Activated CD4-positive, alpha-beta T cell treated with anti-CD3 and anti-CD28 coated beads, Interleukin-2, amount 10 ng/mL, durations not matched to agents 7 days and 5 days (primary cell): ENCODE measurements at regions not wholly inside any gene's neighbourhood (a gene's known extent, or its start where the extent isn't known, plus 50 kb on each side); places are given as distances from the start of the nearest gene placed in this dataset.

Experiments
- CTCF ChIA-PET: fragments of 350-600 bp; sonication (Branson Sonifier 250); formaldehyde crosslinking; loops from one replicate; lab custom pipeline; 2021; ENCODE audit warnings: antibody characterized with exemption; lab: Charles Lee
- POLR2A ChIA-PET: fragments of 350-600 bp; sonication (Branson Sonifier 250); formaldehyde crosslinking; loops from one replicate; lab custom pipeline; 2021; ENCODE audit warnings: antibody characterized with exemption; lab: Charles Lee
- DNase-seq: peaks from one replicate; pipeline ENCODE4 v3.0.0-alpha.2; 2020
- H3K27ac Mint-ChIP-seq: one replicate; pipeline ENCODE4 v1.8.0; 2021; ENCODE audit warnings: mild to moderate bottlenecking, moderate library complexity, mixed read lengths
- H3K27me3 Mint-ChIP-seq: one replicate; pipeline ENCODE4 v1.8.0; 2021; ENCODE audit warnings: mixed read lengths
- H3K36me3 Mint-ChIP-seq: one replicate; pipeline ENCODE4 v1.8.0; 2021; ENCODE audit warnings: low read depth, mixed read lengths
- H3K4me1 Mint-ChIP-seq: one replicate; pipeline ENCODE4 v1.8.0; 2021; ENCODE audit warnings: mixed read lengths
- H3K4me3 Mint-ChIP-seq: one replicate; pipeline ENCODE4 v1.8.0; 2021; ENCODE audit warnings: mild to moderate bottlenecking, moderate library complexity, mixed read lengths
- H3K9me3 Mint-ChIP-seq: one replicate; pipeline ENCODE4 v1.8.0; 2021; ENCODE audit warnings: mixed read lengths

DNA sequence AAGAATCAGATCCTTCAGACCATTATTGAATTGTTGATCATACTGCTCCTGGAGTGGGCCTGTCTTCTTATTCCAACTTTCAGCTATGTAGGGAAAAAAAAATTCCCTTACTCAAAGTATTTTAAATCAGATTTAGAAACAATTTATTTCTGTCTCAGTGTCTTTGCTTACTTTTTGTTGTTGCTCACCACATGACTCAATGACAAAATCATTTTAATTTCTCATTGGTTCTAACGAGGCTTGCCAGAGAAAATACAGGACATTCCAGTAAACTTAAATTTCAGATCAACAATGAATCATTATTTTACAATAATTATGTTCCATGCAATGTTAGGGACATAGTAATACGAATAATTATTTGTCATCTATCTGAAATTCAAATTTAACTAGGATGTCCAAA, 748.5 kb upstream of the CBLB start:
- Mint-ChIP-seq H3K4me1 (no peaks in the 10 kb centered on the region), H3K27me3 (no peaks in the 10 kb centered on the region), H3K36me3 (peaks cover 2% of the 10 kb centered on the region), H3K9me3 (peaks cover 13% of the 10 kb centered on the region), H3K27ac (no peak overlapping the region), H3K4me3 (no peak overlapping the region)
- POLR2A ChIA-PET = no interaction called here
- no peak for DNase-seq
- CTCF ChIA-PET = no interaction called here

DNA sequence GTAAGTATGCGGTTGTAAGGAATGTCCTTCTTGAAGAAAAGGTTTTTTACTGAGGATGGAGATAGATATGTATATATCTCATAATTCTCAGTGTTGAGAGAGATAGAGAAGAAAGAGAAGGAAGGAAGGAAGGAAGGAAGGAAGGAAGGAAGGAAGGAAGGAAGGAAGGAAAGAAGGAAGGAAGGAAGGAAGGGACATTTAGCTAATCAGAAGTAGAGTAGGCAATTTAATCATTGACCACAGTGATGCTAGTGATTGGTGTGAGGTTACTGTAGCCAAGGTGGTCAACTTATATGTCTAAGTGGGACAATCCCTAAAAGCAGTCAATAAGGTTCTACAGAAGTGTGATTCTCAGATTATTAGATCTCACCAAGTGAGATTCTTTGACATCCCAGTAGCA, 751.8 kb upstream of the CBLB start:
- ChIA-PET CTCF (no interaction called here), POLR2A (no interaction called here)
- no peak for DNase-seq
- peaks cover 9% of the 10 kb centered on the region for H3K9me3 Mint-ChIP-seq
- no peak overlapping the region for H3K27ac Mint-ChIP-seq
- H3K36me3 Mint-ChIP-seq = no peaks in the 10 kb centered on the region
- H3K4me1 Mint-ChIP-seq = no peaks in the 10 kb centered on the region
- H3K4me3 Mint-ChIP-seq = no peak overlapping the region
- no peaks in the 10 kb centered on the region for H3K27me3 Mint-ChIP-seq

DNA sequence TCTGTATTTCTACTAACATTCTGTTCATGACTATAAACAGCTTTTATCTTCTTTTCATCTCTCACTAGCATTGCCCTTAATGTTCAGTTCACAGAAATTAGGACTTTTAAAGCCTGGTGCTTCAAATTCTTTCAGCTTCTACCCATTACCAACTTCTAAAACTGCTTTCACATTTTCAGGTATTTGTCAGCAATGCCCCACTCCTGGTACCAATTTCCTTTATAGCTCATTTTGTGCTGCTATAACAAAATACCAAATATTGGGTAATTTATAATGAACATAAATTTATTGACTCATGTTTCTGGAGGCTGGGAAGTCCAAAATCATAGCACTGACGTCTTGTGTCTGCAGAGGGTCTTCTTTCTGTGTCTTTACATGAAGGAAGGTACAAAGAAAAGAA, 753.1 kb upstream of the CCDC54 start:
- Mint-ChIP-seq H3K36me3 (no peaks in the 10 kb centered on the region), H3K4me3 (no peak overlapping the region), H3K27ac (no peak overlapping the region), H3K27me3 (no peaks in the 10 kb centered on the region), H3K4me1 (no peaks in the 10 kb centered on the region), H3K9me3 (peaks cover 9% of the 10 kb centered on the region)
- CTCF ChIA-PET = no interaction called here
- POLR2A ChIA-PET = no interaction called here
- DNase-seq = no peak

DNA sequence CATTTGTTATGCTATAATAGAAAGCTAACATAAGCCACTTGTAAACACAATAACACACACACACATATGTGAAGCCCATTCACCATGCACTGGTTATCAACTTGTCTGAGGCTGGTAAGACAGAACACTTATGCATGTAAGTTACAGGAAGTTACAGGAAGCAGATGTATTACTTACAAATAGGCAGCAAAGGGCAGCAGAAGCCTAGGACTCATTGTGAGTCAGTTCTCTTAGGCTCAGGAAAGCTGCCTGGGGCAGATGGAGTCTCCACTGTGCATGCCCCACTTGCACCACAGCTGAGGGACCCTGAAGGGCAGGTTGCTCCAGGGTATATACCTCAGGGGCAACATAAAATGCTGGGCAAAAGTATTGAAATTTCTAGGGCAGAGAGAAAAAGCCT, 748.8 kb upstream of the CCDC54 start:
- Mint-ChIP-seq H3K36me3 (no peaks in the 10 kb centered on the region), H3K27me3 (no peaks in the 10 kb centered on the region), H3K4me1 (no peaks in the 10 kb centered on the region), H3K9me3 (peaks cover 6% of the 10 kb centered on the region), H3K4me3 (no peak overlapping the region), H3K27ac (no peak overlapping the region)
- ChIA-PET POLR2A (no interaction called here), CTCF (no interaction called here)
- DNase-seq = no peak

DNA sequence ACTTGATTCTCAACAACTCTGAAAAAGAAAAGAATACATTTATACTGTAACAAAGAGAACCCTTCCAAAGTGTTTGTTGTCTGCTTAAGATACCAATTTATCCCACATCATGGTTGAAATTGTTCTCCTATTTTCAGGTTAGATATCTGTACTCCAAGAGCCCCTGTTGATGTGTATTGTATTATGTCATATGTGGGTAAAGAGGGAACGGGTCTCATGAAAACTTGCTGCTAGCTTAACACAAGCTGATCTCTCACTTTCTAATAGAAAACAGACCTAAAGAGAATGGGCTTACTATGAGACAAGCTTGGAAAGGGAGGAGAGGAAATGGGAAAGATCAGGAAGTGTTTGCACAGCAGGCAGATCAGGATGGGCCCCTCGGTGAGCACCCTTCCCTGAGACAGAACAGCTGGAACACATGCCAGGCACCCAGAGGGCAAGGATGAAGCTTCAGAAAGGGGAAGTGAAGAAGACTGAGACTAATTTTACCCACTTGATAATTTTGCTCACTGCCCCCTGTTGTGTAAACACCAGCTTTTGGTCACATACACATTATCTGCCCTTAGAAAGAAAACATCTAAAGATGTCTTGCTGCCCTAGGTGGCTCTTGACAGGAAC, 747.9 kb upstream of the CCDC54 start:
- Mint-ChIP-seq H3K27ac (no peak overlapping the region), H3K9me3 (peaks cover 6% of the 10 kb centered on the region), H3K36me3 (no peaks in the 10 kb centered on the region), H3K4me1 (no peaks in the 10 kb centered on the region), H3K27me3 (no peaks in the 10 kb centered on the region), H3K4me3 (no peak overlapping the region)
- CTCF ChIA-PET = no interaction called here
- POLR2A ChIA-PET = no interaction called here
- no peak for DNase-seq

DNA sequence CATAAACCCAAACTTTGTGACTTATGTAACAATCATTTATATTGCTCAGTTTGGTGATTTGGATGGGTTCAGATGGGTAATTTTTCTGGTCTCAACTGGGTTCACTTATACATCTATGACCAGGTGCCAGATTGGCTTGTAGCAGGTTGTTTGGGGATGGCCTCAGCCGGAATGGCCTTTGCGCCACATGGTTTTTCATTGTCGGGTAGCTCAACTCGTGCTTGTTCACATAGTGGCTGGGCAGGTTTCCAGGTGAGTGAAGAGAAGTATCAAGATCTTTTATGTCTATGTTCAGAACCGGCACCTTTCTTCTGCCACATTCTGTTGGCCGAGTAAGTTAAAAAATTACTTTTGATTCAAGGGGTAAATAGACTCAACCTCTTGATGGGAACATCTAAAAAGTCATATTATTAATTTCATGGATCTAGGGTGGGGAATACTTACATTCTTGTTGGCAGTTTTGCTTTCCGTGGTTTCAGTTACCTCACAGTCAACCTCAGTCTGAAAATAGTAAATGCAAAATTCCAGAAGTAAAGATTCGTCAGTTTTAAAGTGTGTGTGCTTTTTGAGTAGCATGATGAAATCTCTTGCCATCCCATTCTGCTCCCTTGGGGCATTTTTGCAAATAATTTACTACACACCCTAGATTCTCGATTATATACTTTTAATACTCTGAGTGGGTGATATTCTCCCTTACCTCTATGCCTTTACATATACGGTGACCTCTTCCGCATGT, 745.7 kb upstream of the CCDC54 start:
- POLR2A ChIA-PET = no interaction called here
- CTCF ChIA-PET = no interaction called here
- H3K4me3 Mint-ChIP-seq = no peak overlapping the region
- no peak for DNase-seq
- no peaks in the 10 kb centered on the region for H3K27me3 Mint-ChIP-seq
- no peaks in the 10 kb centered on the region for H3K9me3 Mint-ChIP-seq
- no peaks in the 10 kb centered on the region for H3K4me1 Mint-ChIP-seq
- H3K27ac Mint-ChIP-seq = no peak overlapping the region
- no peaks in the 10 kb centered on the region for H3K36me3 Mint-ChIP-seq

DNA sequence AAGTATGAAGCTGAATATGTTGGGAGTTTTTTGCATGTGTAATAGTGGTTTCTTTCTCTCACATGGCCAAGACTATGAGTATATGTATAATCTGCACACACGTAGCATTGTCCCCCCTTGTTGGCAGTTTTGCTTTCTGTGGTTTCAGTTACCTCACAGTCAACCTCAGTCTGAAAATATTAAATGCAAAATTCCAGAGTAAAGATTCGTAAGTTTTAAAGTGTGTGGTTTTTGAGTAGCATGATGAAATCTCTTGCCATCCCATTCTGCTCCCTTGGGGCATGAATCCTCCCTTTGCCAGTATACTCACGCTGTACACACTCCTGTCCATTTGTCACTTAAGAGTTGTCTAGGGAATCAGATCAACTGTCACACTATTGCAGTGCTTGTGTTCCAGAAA, 742.0 kb upstream of the CCDC54 start:
- POLR2A ChIA-PET = no interaction called here
- no peak for DNase-seq
- H3K27ac Mint-ChIP-seq = no peak overlapping the region
- no peaks in the 10 kb centered on the region for H3K9me3 Mint-ChIP-seq
- no peaks in the 10 kb centered on the region for H3K36me3 Mint-ChIP-seq
- H3K4me3 Mint-ChIP-seq = no peak overlapping the region
- H3K4me1 Mint-ChIP-seq = no peaks in the 10 kb centered on the region
- CTCF ChIA-PET = interaction anchor here (0.5 kb wide), 1 partner anchor 819 kb away, joined by 3 read pairs; no protein-coding TSS in a partner anchor
- H3K27me3 Mint-ChIP-seq = peaks cover 5% of the 10 kb centered on the region

DNA sequence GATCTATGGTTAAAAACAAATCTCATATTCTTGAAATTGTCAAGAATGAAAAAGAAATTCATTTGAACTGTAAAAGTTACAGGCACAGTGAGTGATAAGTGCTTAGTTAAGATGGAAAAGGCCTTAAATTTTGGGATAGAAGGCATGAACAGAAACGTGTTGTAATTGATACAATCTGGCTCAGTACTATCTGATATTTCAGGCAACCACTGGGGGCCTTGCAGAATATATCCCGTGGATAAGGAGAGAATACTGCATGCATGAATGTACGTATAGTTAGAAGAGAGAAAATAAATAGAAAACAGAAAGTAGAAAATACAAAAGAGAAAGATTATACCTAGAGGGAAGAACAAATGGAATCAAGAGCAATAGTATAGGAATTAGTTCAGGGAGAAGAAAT, 741.4 kb upstream of the CCDC54 start:
- H3K27ac Mint-ChIP-seq = no peak overlapping the region
- H3K4me3 Mint-ChIP-seq = no peak overlapping the region
- peaks cover 5% of the 10 kb centered on the region for H3K27me3 Mint-ChIP-seq
- no peaks in the 10 kb centered on the region for H3K9me3 Mint-ChIP-seq
- CTCF ChIA-PET = no interaction called here
- no peaks in the 10 kb centered on the region for H3K36me3 Mint-ChIP-seq
- no peak for DNase-seq
- POLR2A ChIA-PET = no interaction called here
- H3K4me1 Mint-ChIP-seq = no peaks in the 10 kb centered on the region

DNA sequence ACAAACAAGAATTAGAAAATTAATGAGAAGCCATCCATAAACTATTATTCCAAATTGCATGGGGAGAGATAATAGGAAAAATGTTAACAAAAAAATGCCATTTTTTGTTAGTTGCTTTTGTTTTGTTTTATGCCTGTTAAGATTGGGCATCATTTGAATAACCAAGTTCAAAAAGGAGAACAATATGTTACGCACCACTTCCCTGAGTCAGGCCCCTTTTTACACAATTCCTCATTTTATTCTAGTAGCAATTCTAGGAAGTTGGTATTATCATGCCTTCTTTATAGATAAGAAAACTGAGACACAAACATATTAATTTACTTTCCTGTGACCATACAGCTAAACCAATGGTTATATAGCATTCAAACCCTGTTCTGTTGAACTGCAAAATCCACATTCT, 736.9 kb upstream of the CCDC54 start:
- H3K4me1 Mint-ChIP-seq = no peaks in the 10 kb centered on the region
- H3K27ac Mint-ChIP-seq = no peak overlapping the region
- no peaks in the 10 kb centered on the region for H3K36me3 Mint-ChIP-seq
- H3K9me3 Mint-ChIP-seq = no peaks in the 10 kb centered on the region
- no peak for DNase-seq
- ChIA-PET POLR2A (no interaction called here), CTCF (no interaction called here)
- H3K27me3 Mint-ChIP-seq = peaks cover 5% of the 10 kb centered on the region
- no peak overlapping the region for H3K4me3 Mint-ChIP-seq

DNA sequence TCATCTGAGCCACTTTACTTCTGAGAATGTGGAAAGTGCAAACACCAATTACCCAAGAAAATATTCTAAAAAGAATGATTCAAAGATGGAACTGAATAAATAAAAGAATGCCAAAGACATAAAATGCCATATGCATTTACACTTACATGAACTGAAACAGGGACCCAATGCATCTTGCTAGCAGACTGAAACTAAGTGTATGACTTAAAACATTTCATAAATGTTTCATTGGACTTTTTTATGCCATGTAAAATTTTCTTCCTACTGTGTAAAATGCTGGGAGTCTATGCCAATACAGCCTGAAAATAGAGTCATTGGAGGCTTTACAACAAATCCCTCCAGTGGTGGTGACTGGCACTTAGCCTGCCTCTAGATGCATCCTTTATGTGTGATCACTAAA, 735.1 kb upstream of the CCDC54 start:
- H3K36me3 Mint-ChIP-seq = no peaks in the 10 kb centered on the region
- peaks cover 3% of the 10 kb centered on the region for H3K27me3 Mint-ChIP-seq
- H3K4me1 Mint-ChIP-seq = no peaks in the 10 kb centered on the region
- POLR2A ChIA-PET = no interaction called here
- no peak overlapping the region for H3K27ac Mint-ChIP-seq
- H3K9me3 Mint-ChIP-seq = no peaks in the 10 kb centered on the region
- no peak for DNase-seq
- CTCF ChIA-PET = no interaction called here
- no peak overlapping the region for H3K4me3 Mint-ChIP-seq

DNA sequence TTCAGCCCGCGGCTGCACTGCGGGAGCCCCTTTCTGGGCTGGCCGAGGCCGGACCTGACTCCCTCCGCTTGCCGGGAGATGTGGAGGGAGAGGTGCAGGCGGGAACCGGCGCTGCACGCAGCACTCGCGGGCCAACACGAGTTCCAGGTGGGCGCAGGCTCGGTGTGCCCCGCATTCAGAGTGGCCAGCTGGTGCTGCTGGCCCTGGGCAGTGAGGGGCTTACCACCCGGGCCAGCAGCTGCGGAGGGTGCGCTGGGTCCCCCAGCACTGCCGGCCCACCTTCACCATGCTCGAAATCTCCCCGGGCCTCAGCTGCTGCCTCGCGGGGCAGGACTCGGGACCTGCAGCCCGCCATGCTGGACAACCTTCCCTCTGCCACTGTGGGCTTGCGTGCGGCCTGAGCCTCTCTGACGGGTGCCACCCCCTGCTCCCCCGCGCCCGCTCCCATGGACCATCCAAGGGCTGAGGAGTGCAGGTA, 733.5 kb upstream of the CCDC54 start:
- POLR2A ChIA-PET = no interaction called here

DNA sequence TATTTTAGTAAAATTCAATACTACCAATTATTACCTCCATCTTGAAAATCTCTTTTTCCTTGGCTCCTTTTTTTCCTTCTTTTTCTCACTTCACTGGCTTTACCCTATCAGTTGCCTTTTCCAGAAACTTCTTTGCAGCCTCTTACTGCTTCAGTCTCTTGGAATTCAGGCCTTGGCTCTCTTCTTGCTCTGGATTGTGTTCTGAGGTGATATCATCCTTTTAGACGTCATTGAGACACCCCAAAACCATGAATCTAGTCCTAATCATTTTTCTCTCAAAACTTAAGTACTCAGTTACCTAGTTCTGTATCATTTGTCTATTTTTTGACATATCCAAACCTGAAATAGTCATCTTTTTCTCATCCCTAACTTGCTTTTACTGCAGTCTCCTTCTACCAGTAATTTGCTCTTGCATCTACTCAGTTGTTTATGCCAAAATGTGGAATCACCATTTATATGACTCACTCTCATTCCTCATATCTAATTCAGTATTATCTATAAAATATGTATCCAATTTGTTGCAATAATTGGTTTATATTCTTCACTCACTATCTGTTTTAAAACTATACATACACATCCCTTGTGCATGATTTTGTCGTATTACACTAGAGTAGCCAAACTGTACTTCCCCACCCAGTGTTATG, 703.2 kb upstream of the CCDC54 start:
- DNase-seq = no peak
- Mint-ChIP-seq H3K27me3 (peaks cover 2% of the 10 kb centered on the region), H3K27ac (no peak overlapping the region), H3K4me1 (no peaks in the 10 kb centered on the region), H3K9me3 (peaks cover 4% of the 10 kb centered on the region), H3K36me3 (no peaks in the 10 kb centered on the region), H3K4me3 (no peak overlapping the region)
- CTCF ChIA-PET = no interaction called here
- POLR2A ChIA-PET = no interaction called here

More for the DNA sequence above, 733.5 kb upstream of the CCDC54 start:
- Mint-ChIP-seq H3K4me3 (no peak overlapping the region), H3K27me3 (peaks cover 3% of the 10 kb centered on the region), H3K9me3 (no peaks in the 10 kb centered on the region), H3K4me1 (no peaks in the 10 kb centered on the region), H3K36me3 (no peaks in the 10 kb centered on the region), H3K27ac (no peak overlapping the region)
- CTCF ChIA-PET = interaction anchor here (0.6 kb wide), 1 partner anchor 422 kb away, joined by 4 read pairs; no protein-coding TSS in a partner anchor
- DNase-seq = no peak

DNA sequence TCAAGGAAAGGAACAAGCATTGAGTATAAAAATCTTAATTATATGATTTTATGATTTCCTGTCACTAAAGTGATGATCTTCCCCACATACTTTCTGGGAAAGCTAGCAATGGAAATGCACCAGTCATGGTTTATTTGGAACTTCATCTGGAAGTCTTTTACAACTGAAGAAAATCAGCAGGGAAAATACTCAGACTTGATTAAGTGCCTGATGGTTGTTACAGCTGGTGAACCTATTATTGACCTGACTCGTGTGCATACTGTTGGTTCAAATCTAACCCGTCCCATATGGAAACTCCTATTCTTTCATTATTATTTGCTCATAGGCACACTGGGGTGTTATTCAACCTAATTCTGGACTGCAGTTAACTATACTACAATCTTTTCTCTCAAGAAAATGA, 701.8 kb upstream of the CCDC54 start:
- Mint-ChIP-seq H3K9me3 (peaks cover 6% of the 10 kb centered on the region), H3K36me3 (no peaks in the 10 kb centered on the region), H3K4me3 (no peak overlapping the region), H3K27ac (no peak overlapping the region), H3K4me1 (no peaks in the 10 kb centered on the region), H3K27me3 (peaks cover 5% of the 10 kb centered on the region)
- no peak for DNase-seq
- ChIA-PET CTCF (no interaction called here), POLR2A (interaction anchor here (0.6 kb wide), 1 partner anchor 1485 kb away, joined by 3 read pairs; no protein-coding TSS in a partner anchor)
